GM12873 (cell line): ENCODE measurements at regions not wholly inside any gene's neighbourhood (a gene's known extent, or its start where the extent isn't known, plus 50 kb on each side); places are given as distances from the start of the nearest gene placed in this dataset.

Source experiments
- CTCF ChIP-seq: IDR thresholded peaks from 2 replicates; pipeline ENCODE4 v1.5.1; 2012; ENCODE audit warnings: low read depth, mild to moderate bottlenecking, moderate library complexity, low read length, control low read depth; ENCODE audit not compliant: insufficient read depth; ENCODE audit errors: missing control alignments

- TF ChIP-seq CTCF = no peak
Measured at GRCh38 chr10:101292194-101293006, 61.6 kb upstream of the BTRC start.

GRCh38 chr10:101293007-101293723 lies 60.8 kb upstream of the BTRC start:
- TF ChIP-seq CTCF = no peak

- TF ChIP-seq CTCF = no peak
Measured at GRCh38 chr10:101294109-101294508, 59.9 kb upstream of the BTRC start.

- TF ChIP-seq CTCF = no peak
Measured at GRCh38 chr10:101295261-101295660, 58.7 kb upstream of the BTRC start.

GRCh38 chr10:101297901-101298486 lies 56.0 kb upstream of the BTRC start:
- TF ChIP-seq CTCF = peak; percentile 95

- TF ChIP-seq CTCF = no peak
Measured at GRCh38 chr10:101299211-101299610, 54.8 kb upstream of the BTRC start.

GRCh38 chr10:101301111-101301731 lies 52.7 kb upstream of the BTRC start:
- TF ChIP-seq CTCF = peak; percentile 69
